H1 (cell line): ENCODE measurements at regions not wholly inside any gene's neighbourhood (a gene's known extent, or its start where the extent isn't known, plus 50 kb on each side); places are given as distances from the start of the nearest gene placed in this dataset.

Experiments used
- CTCF ChIA-PET: fragments of 300-600 bp; sonication (Branson Sonifier 250); formaldehyde crosslinking; loops from one replicate; lab custom pipeline; 2021; ENCODE audit not compliant: partially characterized antibody; lab: Charles Lee
- POLR2A ChIA-PET: fragments of 300-600 bp; sonication (Branson Sonifier 250); formaldehyde crosslinking; loops from one replicate; lab custom pipeline; 2021; ENCODE audit warnings: inconsistent platforms; ENCODE audit not compliant: partially characterized antibody; lab: Charles Lee
- DNase-seq, 2 experiments: peaks; one replicate each; pipeline versions ENCODE4 v3.0.0 to v3.0.0-alpha.2; 2010 to 2022; ENCODE audit warnings: low spot score in 2 of 2, low read depth in 1 of 2, mixed read lengths in 1 of 2
- FAIRE-seq: peaks from 2 replicates; lab custom pipeline; 2011; peaks lifted over from hg19 to GRCh38; lab: Jason Lieb, UNC
- H2AFZ ChIP-seq: 2 replicates; pipeline ENCODE4 v1.8.1; 2012; ENCODE audit warnings: low read length, inconsistent platforms
- H2AK5ac ChIP-seq: 2 replicates; pipeline ENCODE4 v1.6.1; 2013; ENCODE audit warnings: low read depth, low read length
- H2BK120ac ChIP-seq: replicated peaks from 2 replicates; pipeline ENCODE3; 2013; ENCODE audit warnings: low read depth, low read length, inconsistent platforms
- H2BK12ac ChIP-seq: 2 replicates; pipeline ENCODE4 v1.6.1; 2013; ENCODE audit warnings: low read depth, low read length
- H2BK15ac ChIP-seq: 2 replicates; pipeline ENCODE4 v1.6.1; 2013; ENCODE audit warnings: low read length
- H2BK20ac ChIP-seq: 2 replicates; pipeline ENCODE4 v1.6.1; 2013; ENCODE audit warnings: low read length
- H2BK5ac ChIP-seq: 2 replicates; pipeline ENCODE4 v1.6.1; 2013; ENCODE audit warnings: low read depth, low read length
- H3K14ac ChIP-seq: 2 replicates; pipeline ENCODE4 v1.6.1; 2013; ENCODE audit warnings: inconsistent platforms; ENCODE audit not compliant: insufficient read length
- H3K18ac ChIP-seq: 2 replicates; pipeline ENCODE4 v1.6.1; 2013; ENCODE audit warnings: low read length; ENCODE audit errors: extremely low read depth
- H3K23ac ChIP-seq: 2 replicates; pipeline ENCODE4 v1.6.1; 2013; ENCODE audit warnings: inconsistent platforms; ENCODE audit not compliant: insufficient read length
- H3K23me2 ChIP-seq: 2 replicates; pipeline ENCODE4 v1.6.1; 2013; ENCODE audit warnings: low read depth, low read length
- H3K27ac ChIP-seq: 2 replicates; pipeline ENCODE4 v1.6.1; 2011; ENCODE audit warnings: low read depth, low read length, inconsistent platforms
- H3K27me3 ChIP-seq, 4 experiments: replicated peaks in 1 of 4; 1 replicate in 1 of 4; 2 replicates in 3 of 4; pipeline versions ENCODE4 v1.6.1 to v1.8.1; 2011 to 2013; ENCODE audit warnings: low read length in 3 of 4, mild to moderate bottlenecking in 3 of 4, inconsistent platforms in 2 of 4, mixed read lengths in 2 of 4, moderate library complexity in 1 of 4; ENCODE audit not compliant: control insufficient read depth in 3 of 4, insufficient read depth in 3 of 4; ENCODE audit errors: extremely low read depth in 1 of 4
- H3K36me3 ChIP-seq, 4 experiments: 2 replicates each; pipeline versions ENCODE4 v1.6.1 to v1.8.1; 2011 to 2013; ENCODE audit warnings: mild to moderate bottlenecking in 4 of 4, low read length in 3 of 4, moderate library complexity in 2 of 4, control low read depth in 1 of 4, inconsistent platforms in 1 of 4; ENCODE audit not compliant: insufficient read depth in 4 of 4, control insufficient read depth in 2 of 4
- H3K4ac ChIP-seq: replicated peaks from 2 replicates; pipeline ENCODE3; 2013; ENCODE audit warnings: low read length, low read depth, mixed read lengths, inconsistent platforms; ENCODE audit not compliant: insufficient read length
- H3K4me1 ChIP-seq, 4 experiments: replicated peaks in 1 of 4; 1 replicate in 1 of 4; 2 replicates in 3 of 4; pipeline versions ENCODE4 v1.6.1 to v1.8.1; 2011 to 2013; ENCODE audit warnings: low read length in 3 of 4, inconsistent platforms in 2 of 4, mixed read lengths in 1 of 4; ENCODE audit not compliant: insufficient read depth in 4 of 4, control insufficient read depth in 3 of 4
- H3K4me2 ChIP-seq, 2 experiments: 2 replicates each; pipeline versions ENCODE4 v1.6.1 to v1.8.1; 2011 to 2013; ENCODE audit warnings: low read depth in 2 of 2, low read length in 2 of 2, control low read depth in 1 of 2, inconsistent platforms in 1 of 2, mild to moderate bottlenecking in 1 of 2; ENCODE audit not compliant: insufficient read depth in 1 of 2
- H3K4me3 ChIP-seq, 4 experiments: fragments of 200-600, 300-600 bp in 1 of 4; sonication (generic), shearing (Covaris generic), sonication (Bioruptor Twin) in 1 of 4; 2 replicates each; pipeline versions ENCODE4 v1.5.1 to v1.8.1; 2011 to 2016; ENCODE audit warnings: low read length in 4 of 4, low read depth in 3 of 4, control low read depth in 2 of 4, inconsistent platforms in 2 of 4, mild to moderate bottlenecking in 2 of 4, mixed read lengths in 1 of 4, moderate library complexity in 1 of 4; ENCODE audit not compliant: insufficient read depth in 2 of 4; ENCODE audit errors: extremely low read depth in 1 of 4
- H3K56ac ChIP-seq: replicated peaks from 2 replicates; pipeline ENCODE3; 2013; ENCODE audit warnings: low read depth, mild to moderate bottlenecking, mixed read lengths, low read length, inconsistent platforms; ENCODE audit not compliant: insufficient read length
- H3K79me1 ChIP-seq: 2 replicates; pipeline ENCODE4 v1.6.1; 2013; ENCODE audit warnings: low read depth, low read length, control low read depth
- H3K79me2 ChIP-seq, 2 experiments: 2 replicates each; pipeline versions ENCODE4 v1.6.1 to v1.8.1; 2012 to 2013; ENCODE audit warnings: low read length in 2 of 2, mild to moderate bottlenecking in 2 of 2, inconsistent platforms in 1 of 2; ENCODE audit not compliant: insufficient read depth in 2 of 2, control insufficient read depth in 1 of 2
- H3K9ac ChIP-seq, 4 experiments: replicated peaks in 1 of 4; 1 replicate in 1 of 4; 2 replicates in 3 of 4; pipeline versions ENCODE4 v1.6.1 to v1.8.1; 2011 to 2013; ENCODE audit warnings: low read depth in 3 of 4, low read length in 3 of 4, control low read depth in 2 of 4, mild to moderate bottlenecking in 2 of 4, moderate library complexity in 2 of 4, inconsistent platforms in 1 of 4; ENCODE audit errors: extremely low read depth in 1 of 4
- H3K9me3 ChIP-seq, 2 experiments: 2 replicates each; pipeline versions ENCODE4 v1.6.1 to v1.8.1; 2012 to 2013; ENCODE audit warnings: mild to moderate bottlenecking in 2 of 2, moderate library complexity in 2 of 2, control low read depth in 1 of 2, inconsistent platforms in 1 of 2, low read depth in 1 of 2, low read length in 1 of 2, mixed read lengths in 1 of 2; ENCODE audit not compliant: insufficient read depth in 2 of 2
- H4K20me1 ChIP-seq, 2 experiments: replicated peaks in 1 of 2; 2 replicates each; pipeline versions ENCODE3 to v1.8.1; 2011 to 2013; ENCODE audit warnings: inconsistent platforms in 2 of 2, low read length in 2 of 2, mild to moderate bottlenecking in 1 of 2; ENCODE audit not compliant: insufficient read depth in 2 of 2, control insufficient read depth in 1 of 2
- H4K5ac ChIP-seq: 2 replicates; pipeline ENCODE4 v1.6.1; 2013; ENCODE audit warnings: low read length, low read depth, mixed read lengths, inconsistent platforms; ENCODE audit not compliant: insufficient read length
- H4K8ac ChIP-seq: 2 replicates; pipeline ENCODE4 v1.8.0; 2013; ENCODE audit warnings: mild to moderate bottlenecking, moderate library complexity, low read length, inconsistent platforms; ENCODE audit not compliant: insufficient read depth; ENCODE audit errors: extremely low read depth
- H4K91ac ChIP-seq: replicated peaks from 2 replicates; pipeline ENCODE3; 2013; ENCODE audit warnings: low read length, mixed read lengths, inconsistent platforms; ENCODE audit not compliant: insufficient read length
- ATF3 ChIP-seq: IDR thresholded peaks from 2 replicates; pipeline ENCODE4 v1.6.1; 2011; ENCODE audit warnings: low read depth, mild to moderate bottlenecking, low read length; ENCODE audit not compliant: insufficient read depth
- EP300 ChIP-seq, 2 experiments: IDR thresholded peaks; 1 replicate in 1 of 2; 2 replicates in 1 of 2; pipeline ENCODE4 v1.6.1; 2011 to 2012; ENCODE audit warnings: low read depth in 2 of 2, low read length in 2 of 2, mild to moderate bottlenecking in 2 of 2, borderline replicate concordance in 1 of 2, inconsistent platforms in 1 of 2, moderate library complexity in 1 of 2
- JUND ChIP-seq: IDR thresholded peaks from 2 replicates; pipeline ENCODE4 v1.6.1; 2011; ENCODE audit warnings: mild to moderate bottlenecking, improper control_type of control experiment, low read length
- TEAD4 ChIP-seq: IDR thresholded peaks from 2 replicates; pipeline ENCODE4 v1.6.1; 2012; ENCODE audit warnings: low read depth, low read length, inconsistent platforms, mixed read lengths
- USF2 ChIP-seq: IDR thresholded peaks from 2 replicates; pipeline ENCODE4 v1.6.1; 2011; ENCODE audit warnings: low read length, improper control_type of control experiment
- WGBS, 2 experiments: shearing (Covaris generic) in 1 of 2; methylation state at CpG; one replicate each; pipeline versions ENCODE4 v1.1.6 to v1.1.7; 2013 to 2015; ENCODE audit warnings: low lambda C conversion rate in 2 of 2, mixed read lengths in 2 of 2, inconsistent platforms in 1 of 2, low coverage in 1 of 2, missing lambda C conversion rate in 1 of 2; ENCODE audit not compliant: insufficient replicate concordance in 2 of 2, insufficient coverage in 1 of 2, insufficient read length in 1 of 2; ENCODE audit errors: extremely low coverage in 1 of 2, missing lambda C conversion rate in 1 of 2; 5-methylcytosine and 5-hydroxymethylcytosine counted together

DNA sequence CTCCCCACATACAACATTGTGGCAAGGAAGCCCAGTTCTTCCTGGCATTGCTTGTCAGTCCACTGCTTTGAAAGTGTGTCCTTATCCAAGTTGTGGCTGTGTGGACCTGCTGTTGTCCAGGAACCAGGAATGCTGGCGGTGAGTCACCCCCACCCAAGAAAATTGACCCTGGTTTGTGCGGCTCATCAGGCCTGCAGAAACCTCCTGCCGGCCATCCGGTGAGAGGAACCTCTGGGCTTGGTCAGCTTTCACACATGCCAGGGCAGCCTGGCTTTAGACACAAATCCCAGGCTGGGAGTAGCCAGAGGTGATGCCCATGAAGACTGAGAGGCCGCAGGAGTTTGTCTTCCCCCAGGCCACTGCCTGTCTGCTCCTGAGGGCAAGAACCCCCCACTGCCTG is 223.6 kb downstream of the TTLL2 start:
- no peak overlapping the region for H4K91ac ChIP-seq
- no peak overlapping the region for H4K8ac ChIP-seq
- no peaks in the 10 kb centered on the region for H3K9me3 ChIP-seq
- H2AFZ ChIP-seq = no peak overlapping the region
- H2AK5ac ChIP-seq = 0 out of 2 replicates have a peak overlapping the region, but pooled peaks have one; percentile 45
- no peak overlapping the region for H3K27ac ChIP-seq
- no peak overlapping the region for H2BK12ac ChIP-seq
- H3K23me2 ChIP-seq = no peaks in the 10 kb centered on the region; the same call in 1 of the 2 replicates
- TF ChIP-seq TEAD4 (no peak), USF2 (no peak), ATF3 (no peak), EP300 (IDR thresholded peaks at IDR 0.05; ENCODE audit: borderline replicate concordance in 1 of 2, low read depth in 2 of 2, low read length in 2 of 2) (no peak), JUND (no peak)
- no peak overlapping the region for H2BK5ac ChIP-seq
- H4K20me1 ChIP-seq = no peaks in the 10 kb centered on the region
- no peak overlapping the region for H3K23ac ChIP-seq
- H3K4me3 ChIP-seq = no peak overlapping the region
- POLR2A ChIA-PET = no interaction called here
- no peak overlapping the region for H3K4ac ChIP-seq
- H3K9ac ChIP-seq = no peak overlapping the region
- no peak overlapping the region for H3K14ac ChIP-seq
- no peak overlapping the region for H3K4me2 ChIP-seq
- 82% methylated on average over 5 of the region's 5 CpGs; no CpG with 5 or more reads in 1 of the 2 experiments for WGBS, 2 experiments
- no peaks in the 10 kb centered on the region for H3K36me3 ChIP-seq
- H3K56ac ChIP-seq = no peak overlapping the region
- FAIRE-seq (no peak), DNase-seq (no peak)
- no peaks in the 10 kb centered on the region; a peak in 1 of 7 replicates for H3K4me1 ChIP-seq
- H3K27me3 ChIP-seq = no peaks in the 10 kb centered on the region
- CTCF ChIA-PET = no interaction called here
- no peak overlapping the region for H3K18ac ChIP-seq
- no peaks in the 10 kb centered on the region for H3K79me2 ChIP-seq
- H2BK15ac ChIP-seq = 0 out of 2 replicates have a peak overlapping the region, but pooled peaks have one; percentile 61
- H4K5ac ChIP-seq = no peak overlapping the region
- H2BK20ac ChIP-seq = no peak overlapping the region
- H3K79me1 ChIP-seq = no peaks in the 10 kb centered on the region
- H2BK120ac ChIP-seq = no peak overlapping the region
